Common myeloid progenitor, CD34-positive (primary cell): ENCODE measurements at regions not wholly inside any gene's neighbourhood (a gene's known extent, or its start where the extent isn't known, plus 50 kb on each side); places are given as distances from the start of the nearest gene placed in this dataset.

Experiments used
- CTCF ChIA-PET: fragments of 350-600 bp; sonication (Branson Sonifier 250); formaldehyde crosslinking; loops from one replicate; lab custom pipeline; 2021; ENCODE audit warnings: antibody characterized with exemption; lab: Charles Lee
- POLR2A ChIA-PET: fragments of 350-600 bp; sonication (Branson Sonifier 250); formaldehyde crosslinking; loops from one replicate; lab custom pipeline; 2021; ENCODE audit warnings: antibody characterized with exemption; lab: Charles Lee
- DNase-seq, 3 donors: peaks; one replicate each; pipeline versions ENCODE4 v3.0.0 to v3.0.0-alpha.2; 2013
- H3K27ac ChIP-seq, 2 experiments: 1 replicate in 1 of 2; 2 replicates in 1 of 2; pipeline ENCODE4 v1.7.0; 2013; ENCODE audit warnings: inconsistent platforms in 2 of 2, low read length in 2 of 2, mild to moderate bottlenecking in 2 of 2, low read depth in 1 of 2, moderate library complexity in 1 of 2; ENCODE audit not compliant: severe bottlenecking in 2 of 2, insufficient read depth in 1 of 2, poor library complexity in 1 of 2
- H3K27me3 ChIP-seq, 5 experiments: replicated peaks in 2 of 5; 1 replicate in 3 of 5; 2 replicates in 2 of 5; pipeline versions ENCODE4 v1.6.1 to v1.7.0; 2013; ENCODE audit warnings: low read length in 4 of 5, mild to moderate bottlenecking in 2 of 5, moderate library complexity in 2 of 5, inconsistent platforms in 1 of 5; ENCODE audit not compliant: insufficient read depth in 5 of 5, control insufficient read depth in 4 of 5
- H3K36me3 ChIP-seq, 4 experiments: 1 replicate in 2 of 4; 2 replicates in 2 of 4; pipeline versions ENCODE4 v1.6.1 to v1.7.0; 2013; ENCODE audit warnings: low read length in 3 of 4, control low read depth in 1 of 4, mild to moderate bottlenecking in 1 of 4; ENCODE audit not compliant: control insufficient read depth in 4 of 4, insufficient read depth in 4 of 4
- H3K4me1 ChIP-seq, 4 experiments: 1 replicate in 3 of 4; 2 replicates in 1 of 4; pipeline versions ENCODE4 v1.6.1 to v1.7.1; 2013; ENCODE audit warnings: low read length in 3 of 4, mild to moderate bottlenecking in 3 of 4, control low read depth in 1 of 4, inconsistent platforms in 1 of 4, moderate library complexity in 1 of 4; ENCODE audit not compliant: control insufficient read depth in 4 of 4, insufficient read depth in 4 of 4; ENCODE audit errors: control extremely low read depth in 1 of 4
- H3K4me3 ChIP-seq, 7 experiments: 1 replicate in 4 of 7; 2 replicates in 3 of 7; pipeline versions ENCODE4 v1.5.1 to v1.7.0; 2013; ENCODE audit warnings: mild to moderate bottlenecking in 7 of 7, low read length in 6 of 7, moderate library complexity in 6 of 7, inconsistent platforms in 2 of 7, low read depth in 2 of 7, control low read depth in 1 of 7; ENCODE audit not compliant: insufficient read depth in 4 of 7, control insufficient read depth in 1 of 7; ENCODE audit errors: extremely low read depth in 1 of 7
- H3K9me3 ChIP-seq, 5 experiments: 1 replicate in 4 of 5; 2 replicates in 1 of 5; pipeline versions ENCODE4 v1.6.1 to v1.7.1; 2013; ENCODE audit warnings: low read length in 4 of 5, mild to moderate bottlenecking in 2 of 5, inconsistent platforms in 1 of 5, low read depth in 1 of 5, moderate library complexity in 1 of 5; ENCODE audit not compliant: control insufficient read depth in 4 of 5, insufficient read depth in 2 of 5; ENCODE audit errors: control extremely low read depth in 1 of 5
- WGBS: methylation state at CpG from one replicate; pipeline ENCODE4 v1.1.5; 2013; ENCODE audit not compliant: insufficient coverage; 5-methylcytosine and 5-hydroxymethylcytosine counted together

- H3K27ac ChIP-seq, result no peak overlapping the region
- POLR2A ChIA-PET, result no interaction called here
- H3K4me3 ChIP-seq, result no peak overlapping the region
- WGBS, result 20% methylated on average over 2 of the region's 5 CpGs
- DNase-seq, result no peak
- H3K36me3 ChIP-seq, result no peaks in the 10 kb centered on the region
- peaks cover 11 to 79% (median 52%) of the 10 kb centered on the region in 5 experiments for H3K27me3 ChIP-seq
- CTCF ChIA-PET, result no interaction called here
- H3K4me1 ChIP-seq, result peaks cover 0 to 3% (median 0%) of the 10 kb centered on the region in 4 experiments
- peaks cover 0 to 2% (median 0%) of the 10 kb centered on the region in 5 experiments for H3K9me3 ChIP-seq
These were observed 72.9 kb upstream of the TBX5 start for GRCh38 chr12:114478865-114479264.

GRCh38 chr12:114477989-114478395 is 72.0 kb upstream of the TBX5 start:
- CTCF ChIA-PET, result no interaction called here
- H3K4me3 ChIP-seq, result no peak overlapping the region
- no peaks in the 10 kb centered on the region for H3K36me3 ChIP-seq
- H3K9me3 ChIP-seq, result peaks cover 0 to 2% (median 0%) of the 10 kb centered on the region in 5 experiments
- WGBS, result 0% methylated on average over 2 of the region's 5 CpGs
- no peak overlapping the region for H3K27ac ChIP-seq
- POLR2A ChIA-PET, result no interaction called here
- DNase-seq, result peak in 1 of 3 donors; percentile 2
- peaks cover 0 to 3% (median 0%) of the 10 kb centered on the region in 4 experiments for H3K4me1 ChIP-seq
- peaks cover 11 to 77% (median 54%) of the 10 kb centered on the region in 5 experiments for H3K27me3 ChIP-seq

GRCh38 chr12:114476159-114476558 is 70.2 kb upstream of the TBX5 start:
- H3K4me3 ChIP-seq, result no peak overlapping the region
- 71% methylated on average over 1 of the region's 2 CpGs for WGBS
- peaks cover 8 to 64% (median 41%) of the 10 kb centered on the region in 5 experiments for H3K27me3 ChIP-seq
- CTCF ChIA-PET, result interaction anchor here (0.6 kb wide), 1 partner anchor 19 kb away, joined by 3 read pairs; no protein-coding TSS in a partner anchor
- no peaks in the 10 kb centered on the region for H3K36me3 ChIP-seq
- no peak for DNase-seq
- H3K9me3 ChIP-seq, result peaks cover 0 to 2% (median 0%) of the 10 kb centered on the region in 5 experiments
- H3K27ac ChIP-seq, result no peak overlapping the region
- peaks cover 0 to 3% (median 0%) of the 10 kb centered on the region in 4 experiments for H3K4me1 ChIP-seq
- POLR2A ChIA-PET, result no interaction called here

GRCh38 chr12:114473717-114474116 is 67.8 kb upstream of the TBX5 start:
- ChIA-PET POLR2A (no interaction called here), CTCF (no interaction called here)
- DNase-seq, result no peak
- peaks cover 0 to 2% (median 0%) of the 10 kb centered on the region in 5 experiments for H3K9me3 ChIP-seq
- 60% methylated on average over 1 of the region's 3 CpGs for WGBS
- H3K27ac ChIP-seq, result no peak overlapping the region
- H3K4me3 ChIP-seq, result no peak overlapping the region
- no peaks in the 10 kb centered on the region for H3K4me1 ChIP-seq
- H3K27me3 ChIP-seq, result peaks cover 8 to 47% (median 20%) of the 10 kb centered on the region in 5 experiments
- H3K36me3 ChIP-seq, result no peaks in the 10 kb centered on the region

GRCh38 chr12:114473018-114473417 is 67.1 kb upstream of the TBX5 start:
- ChIA-PET CTCF (no interaction called here), POLR2A (no interaction called here)
- 100% methylated on average over 2 of the region's 2 CpGs for WGBS

GRCh38 chr12:114457620-114458019 is 51.7 kb upstream of the TBX5 start:
- WGBS, result 38% methylated on average over 3 of the region's 4 CpGs
- Histone ChIP-seq H3K27me3 (peaks cover 0 to 37% (median 7%) of the 10 kb centered on the region in 5 experiments), H3K36me3 (no peaks in the 10 kb centered on the region), H3K4me1 (no peaks in the 10 kb centered on the region), H3K4me3 (no peak overlapping the region), H3K27ac (no peak overlapping the region), H3K9me3 (peaks cover 0 to 2% (median 0%) of the 10 kb centered on the region in 5 experiments)
- DNase-seq, result no peak
- CTCF ChIA-PET, result interaction anchor here (0.6 kb wide), 1 partner anchor 11 kb away, joined by 3 read pairs; no protein-coding TSS in a partner anchor
- POLR2A ChIA-PET, result no interaction called here

More at GRCh38 chr12:114473018-114473417, 67.1 kb upstream of the TBX5 start:
- no peak for DNase-seq
- Histone ChIP-seq H3K27me3 (peaks cover 3 to 42% (median 15%) of the 10 kb centered on the region in 5 experiments), H3K4me3 (no peak overlapping the region), H3K27ac (no peak overlapping the region), H3K9me3 (peaks cover 0 to 2% (median 0%) of the 10 kb centered on the region in 5 experiments), H3K4me1 (no peaks in the 10 kb centered on the region), H3K36me3 (no peaks in the 10 kb centered on the region)
